HL-60 (cell line): ENCODE measurements at regions not wholly inside any gene's neighbourhood (a gene's known extent, or its start where the extent isn't known, plus 50 kb on each side); places are given as distances from the start of the nearest gene placed in this dataset.

ENCODE experiments used
- GABPA ChIP-seq: IDR thresholded peaks from 2 replicates; pipeline ENCODE4 v1.6.1; 2012; ENCODE audit warnings: low read depth
- POLR2AphosphoS5 ChIP-seq: IDR thresholded peaks from 2 replicates; pipeline ENCODE4 v1.6.1; 2012; ENCODE audit warnings: low read depth
- TF ChIP-seq, protein P1 (sequence below): IDR thresholded peaks from 2 replicates; pipeline ENCODE4 v1.6.1; 2012; ENCODE audit warnings: low read depth; ENCODE audit not compliant: insufficient replicate concordance
- TF ChIP-seq, protein P2 (sequence below): IDR thresholded peaks from one replicate; pipeline ENCODE4 v1.5.1; 2011; ENCODE audit warnings: low read length, control low read depth, inconsistent platforms; ENCODE audit not compliant: insufficient read depth

DNA sequence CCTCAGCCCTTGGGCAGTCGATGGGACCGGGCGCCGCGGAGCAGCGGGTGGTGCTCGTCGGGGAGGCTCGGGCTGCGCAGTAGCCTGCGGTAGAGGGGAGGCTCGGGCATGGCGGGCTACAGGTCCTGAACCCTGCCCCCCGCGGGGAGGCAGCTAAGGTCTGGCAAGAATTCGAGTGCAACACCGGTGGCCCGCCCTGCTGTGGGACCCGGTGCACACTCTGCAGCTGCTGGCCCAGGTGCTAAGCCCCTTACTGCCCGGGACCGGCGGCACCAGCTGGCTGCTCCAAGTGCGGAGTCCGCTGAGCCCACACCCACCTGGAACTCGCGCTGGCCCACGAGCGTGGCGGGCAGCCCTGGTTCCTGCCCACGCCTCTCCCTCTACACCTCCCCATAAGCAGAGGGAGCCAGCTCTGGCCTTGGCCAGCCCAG lies 377.7 kb upstream of the RBMS3 start:
- TF ChIP-seq, protein P1, sequence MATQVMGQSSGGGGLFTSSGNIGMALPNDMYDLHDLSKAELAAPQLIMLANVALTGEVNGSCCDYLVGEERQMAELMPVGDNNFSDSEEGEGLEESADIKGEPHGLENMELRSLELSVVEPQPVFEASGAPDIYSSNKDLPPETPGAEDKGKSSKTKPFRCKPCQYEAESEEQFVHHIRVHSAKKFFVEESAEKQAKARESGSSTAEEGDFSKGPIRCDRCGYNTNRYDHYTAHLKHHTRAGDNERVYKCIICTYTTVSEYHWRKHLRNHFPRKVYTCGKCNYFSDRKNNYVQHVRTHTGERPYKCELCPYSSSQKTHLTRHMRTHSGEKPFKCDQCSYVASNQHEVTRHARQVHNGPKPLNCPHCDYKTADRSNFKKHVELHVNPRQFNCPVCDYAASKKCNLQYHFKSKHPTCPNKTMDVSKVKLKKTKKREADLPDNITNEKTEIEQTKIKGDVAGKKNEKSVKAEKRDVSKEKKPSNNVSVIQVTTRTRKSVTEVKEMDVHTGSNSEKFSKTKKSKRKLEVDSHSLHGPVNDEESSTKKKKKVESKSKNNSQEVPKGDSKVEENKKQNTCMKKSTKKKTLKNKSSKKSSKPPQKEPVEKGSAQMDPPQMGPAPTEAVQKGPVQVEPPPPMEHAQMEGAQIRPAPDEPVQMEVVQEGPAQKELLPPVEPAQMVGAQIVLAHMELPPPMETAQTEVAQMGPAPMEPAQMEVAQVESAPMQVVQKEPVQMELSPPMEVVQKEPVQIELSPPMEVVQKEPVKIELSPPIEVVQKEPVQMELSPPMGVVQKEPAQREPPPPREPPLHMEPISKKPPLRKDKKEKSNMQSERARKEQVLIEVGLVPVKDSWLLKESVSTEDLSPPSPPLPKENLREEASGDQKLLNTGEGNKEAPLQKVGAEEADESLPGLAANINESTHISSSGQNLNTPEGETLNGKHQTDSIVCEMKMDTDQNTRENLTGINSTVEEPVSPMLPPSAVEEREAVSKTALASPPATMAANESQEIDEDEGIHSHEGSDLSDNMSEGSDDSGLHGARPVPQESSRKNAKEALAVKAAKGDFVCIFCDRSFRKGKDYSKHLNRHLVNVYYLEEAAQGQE: no peak
- TF ChIP-seq, protein P2, sequence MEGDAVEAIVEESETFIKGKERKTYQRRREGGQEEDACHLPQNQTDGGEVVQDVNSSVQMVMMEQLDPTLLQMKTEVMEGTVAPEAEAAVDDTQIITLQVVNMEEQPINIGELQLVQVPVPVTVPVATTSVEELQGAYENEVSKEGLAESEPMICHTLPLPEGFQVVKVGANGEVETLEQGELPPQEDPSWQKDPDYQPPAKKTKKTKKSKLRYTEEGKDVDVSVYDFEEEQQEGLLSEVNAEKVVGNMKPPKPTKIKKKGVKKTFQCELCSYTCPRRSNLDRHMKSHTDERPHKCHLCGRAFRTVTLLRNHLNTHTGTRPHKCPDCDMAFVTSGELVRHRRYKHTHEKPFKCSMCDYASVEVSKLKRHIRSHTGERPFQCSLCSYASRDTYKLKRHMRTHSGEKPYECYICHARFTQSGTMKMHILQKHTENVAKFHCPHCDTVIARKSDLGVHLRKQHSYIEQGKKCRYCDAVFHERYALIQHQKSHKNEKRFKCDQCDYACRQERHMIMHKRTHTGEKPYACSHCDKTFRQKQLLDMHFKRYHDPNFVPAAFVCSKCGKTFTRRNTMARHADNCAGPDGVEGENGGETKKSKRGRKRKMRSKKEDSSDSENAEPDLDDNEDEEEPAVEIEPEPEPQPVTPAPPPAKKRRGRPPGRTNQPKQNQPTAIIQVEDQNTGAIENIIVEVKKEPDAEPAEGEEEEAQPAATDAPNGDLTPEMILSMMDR: no peak
- TF ChIP-seq POLR2AphosphoS5: no peak
- no peak for TF ChIP-seq GABPA
